ENCODE measurements at regions not wholly inside any gene's neighbourhood (a gene's known extent, or its start where the extent isn't known, plus 50 kb on each side); places are given as distances from the start of the nearest gene placed in this dataset.

GRCh38 chr12:11569716-11570115 lies 79.8 kb upstream of the ETV6 start:
- no peak overlapping the region for H2BK120ac ChIP-seq (ENCODE audit: low read depth, low read length, poor library complexity, severe bottlenecking)
- H3K27me3 ChIP-seq (ENCODE audit: insufficient read depth, low read length): no peaks in the 10 kb centered on the region
- H3K4me1 ChIP-seq (ENCODE audit: insufficient read depth, low read length): no peaks in the 10 kb centered on the region
- TF ChIP-seq CTCF (conservative IDR thresholded peaks at IDR 0.05): no peak
- H4K8ac ChIP-seq (replicated peaks; ENCODE audit: insufficient read length, low read depth, low read length): no peak overlapping the region
- peaks cover 2% of the 10 kb centered on the region; the same call in 1 of the 2 replicates for H3K27me3 Mint-ChIP-seq (ENCODE audit: low read depth)
- no peaks in the 10 kb centered on the region for H3K79me1 ChIP-seq (ENCODE audit: insufficient read depth, low read depth, low read length, poor library complexity, severe bottlenecking)
- no peak overlapping the region for H3K9ac ChIP-seq (ENCODE audit: extremely low read depth, insufficient read length, low read length)
- H4K91ac ChIP-seq (ENCODE audit: insufficient read length, low read depth, low read length): no peak overlapping the region
- H4K20me1 ChIP-seq (ENCODE audit: control insufficient read depth, insufficient read depth, insufficient read length): no peaks in the 10 kb centered on the region
- H3K4me1 Mint-ChIP-seq: peaks cover 0 to 7% of the 10 kb centered on the region in 2 experiments; a peak in 1 of 4 replicates
- no peak overlapping the region for H2AFZ ChIP-seq (ENCODE audit: low read length)
- no peak overlapping the region for H3T11ph ChIP-seq (ENCODE audit: low read length)
- no peak overlapping the region for H2BK12ac ChIP-seq (ENCODE audit: insufficient read length, low read depth, low read length)
- no peak overlapping the region for H2AK5ac ChIP-seq (ENCODE audit: insufficient read length, low read length)
- H3K4me2 ChIP-seq (ENCODE audit: insufficient read depth, insufficient read length, low read length): no peak overlapping the region
- no peak overlapping the region for H2BK20ac ChIP-seq (ENCODE audit: low read depth, low read length, poor library complexity, severe bottlenecking)
- H3K9me3 ChIP-seq (ENCODE audit: control insufficient read depth, low read depth, low read length): no peaks in the 10 kb centered on the region
- no peak overlapping the region for H3K27ac Mint-ChIP-seq
- DNase-seq: no peak
- no peak overlapping the region for H3K4ac ChIP-seq (ENCODE audit: low read depth, low read length)
- H2BK5ac ChIP-seq (ENCODE audit: insufficient read length, low read length): no peak overlapping the region
- no peaks in the 10 kb centered on the region for H3K79me2 ChIP-seq (ENCODE audit: insufficient read depth, low read length)
- no peak overlapping the region for H2BK15ac ChIP-seq (ENCODE audit: low read depth, low read length)
- H3K27ac ChIP-seq (ENCODE audit: insufficient read length, low read depth, low read length): no peak overlapping the region
- H3K4me3 Mint-ChIP-seq: no peak overlapping the region
- no peaks in the 10 kb centered on the region for H3K23me2 ChIP-seq (ENCODE audit: insufficient read length, low read depth, low read length, poor library complexity, severe bottlenecking)
- H3K56ac ChIP-seq (ENCODE audit: insufficient read length, low read depth, low read length): no peak overlapping the region
- H3K36me3 Mint-ChIP-seq (ENCODE audit: insufficient read depth in 1 of 3, low read depth in 3 of 3): peaks cover 0 to 11% (median 6%) of the 10 kb centered on the region in 3 experiments; a peak in 5 of 7 replicates
- H3K18ac ChIP-seq (ENCODE audit: insufficient read length, low read depth, low read length): no peak overlapping the region
- no peak overlapping the region for H3K23ac ChIP-seq (ENCODE audit: insufficient read length, low read depth, low read length)
- H3K14ac ChIP-seq (ENCODE audit: insufficient read depth, low read length): no peak overlapping the region
- H3K9me3 Mint-ChIP-seq: peaks cover 10 to 11% of the 10 kb centered on the region in 2 experiments
- H4K5ac ChIP-seq (ENCODE audit: insufficient read length, low read depth, low read length): no peak overlapping the region
